Astrocyte (in vitro differentiated cells and primary cell): ENCODE measurements at regions not wholly inside any gene's neighbourhood (a gene's known extent, or its start where the extent isn't known, plus 50 kb on each side); places are given as distances from the start of the nearest gene placed in this dataset.

Source experiments
- DNase-seq: peaks from one replicate; pipeline ENCODE4 v3.0.0-alpha.2; 2010; ENCODE audit warnings: low read depth
- FAIRE-seq: peaks from 2 replicates; lab custom pipeline; 2011; peaks lifted over from hg19 to GRCh38; lab: Jason Lieb, UNC
- H2AFZ ChIP-seq: 2 replicates; pipeline ENCODE4 v1.6.0; 2012; ENCODE audit warnings: low read depth, low read length, inconsistent platforms
- H3K27ac ChIP-seq: 2 replicates; pipeline ENCODE4 v1.5.1; 2011; ENCODE audit warnings: low read depth, low read length, inconsistent platforms
- H3K27me3 ChIP-seq: 2 replicates; pipeline ENCODE4 v1.6.0; 2011; ENCODE audit warnings: low read length, inconsistent platforms; ENCODE audit not compliant: insufficient read depth
- H3K36me3 ChIP-seq: 2 replicates; pipeline ENCODE4 v1.5.1; 2011; ENCODE audit warnings: low read length, inconsistent platforms; ENCODE audit not compliant: insufficient read depth
- H3K4me1 ChIP-seq: 2 replicates; pipeline ENCODE4 v1.5.1; 2011; ENCODE audit warnings: low read length, inconsistent platforms; ENCODE audit not compliant: insufficient read depth
- H3K4me2 ChIP-seq: 2 replicates; pipeline ENCODE4 v1.6.0; 2012; ENCODE audit warnings: low read length, inconsistent platforms
- H3K4me3 ChIP-seq: 2 replicates; pipeline ENCODE4 v1.5.1; 2011; ENCODE audit warnings: low read depth, mild to moderate bottlenecking, low read length, inconsistent platforms; ENCODE audit not compliant: insufficient read depth
- H3K79me2 ChIP-seq: 2 replicates; pipeline ENCODE4 v1.6.0; 2012; ENCODE audit warnings: mild to moderate bottlenecking, low read length, inconsistent platforms; ENCODE audit not compliant: insufficient read depth
- H3K9ac ChIP-seq: 2 replicates; pipeline ENCODE4 v1.6.0; 2012; ENCODE audit warnings: mild to moderate bottlenecking, low read length, inconsistent platforms
- H3K9me3 ChIP-seq: 2 replicates; pipeline ENCODE4 v1.5.1; 2012; ENCODE audit warnings: low read depth, mild to moderate bottlenecking, low read length, inconsistent platforms; ENCODE audit not compliant: insufficient read depth
- H4K20me1 ChIP-seq: 2 replicates; pipeline ENCODE4 v1.6.0; 2012; ENCODE audit warnings: low read length, inconsistent platforms; ENCODE audit not compliant: insufficient read depth
- H3K27ac Mint-ChIP-seq: one replicate; pipeline ENCODE4 v1.8.0; 2021; ENCODE audit warnings: mild to moderate bottlenecking, mixed read lengths; ENCODE audit not compliant: unreplicated experiment
- H3K27me3 Mint-ChIP-seq: one replicate; pipeline ENCODE4 v1.8.0; 2021; ENCODE audit warnings: low read depth, mixed read lengths; ENCODE audit not compliant: unreplicated experiment
- H3K36me3 Mint-ChIP-seq: one replicate; pipeline ENCODE4 v1.8.0; 2021; ENCODE audit warnings: low read depth, mixed read lengths; ENCODE audit not compliant: unreplicated experiment
- H3K4me1 Mint-ChIP-seq: one replicate; pipeline ENCODE4 v1.8.0; 2021; ENCODE audit warnings: low read depth, mixed read lengths; ENCODE audit not compliant: unreplicated experiment
- H3K4me3 Mint-ChIP-seq: one replicate; pipeline ENCODE4 v1.8.0; 2021; ENCODE audit warnings: mild to moderate bottlenecking, moderate library complexity, mixed read lengths; ENCODE audit not compliant: unreplicated experiment
- H3K9me3 Mint-ChIP-seq: one replicate; pipeline ENCODE4 v1.8.0; 2021; ENCODE audit warnings: mild to moderate bottlenecking, mixed read lengths; ENCODE audit not compliant: unreplicated experiment
- CTCF ChIP-seq: IDR thresholded peaks from 2 replicates; pipeline ENCODE4 v1.5.1; 2011; ENCODE audit warnings: low read depth, mild to moderate bottlenecking, inconsistent platforms, low read length, moderate library complexity; ENCODE audit not compliant: insufficient read depth
- EZH2 ChIP-seq: IDR thresholded peaks from 2 replicates; pipeline ENCODE4 v1.6.1; 2012; ENCODE audit warnings: mild to moderate bottlenecking, low read length, inconsistent platforms; ENCODE audit not compliant: insufficient read depth

DNA sequence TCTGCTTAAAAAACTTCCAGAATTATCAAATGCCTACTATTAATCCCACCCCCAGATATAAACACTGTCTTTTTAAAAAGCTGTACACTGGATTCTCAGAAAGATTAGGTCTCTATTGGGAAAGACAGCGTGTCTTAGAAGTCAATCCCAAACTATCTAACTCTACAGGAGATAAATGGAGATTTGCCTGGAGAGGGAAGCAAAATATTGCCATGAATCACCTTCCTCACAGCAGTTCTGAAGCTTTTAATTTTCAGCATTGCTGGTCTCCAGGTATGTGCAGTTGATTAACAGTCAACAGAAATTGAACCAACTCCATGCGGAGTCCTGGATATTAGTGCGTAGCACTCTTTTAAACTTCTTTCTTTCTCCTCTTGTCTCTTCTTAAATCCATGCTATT, 122.2 kb downstream of the DSC3 start:
- no peaks in the 10 kb centered on the region for H4K20me1 ChIP-seq
- no peak overlapping the region for H3K27ac ChIP-seq
- Mint-ChIP-seq H3K4me1 (peaks cover 7% of the 10 kb centered on the region), H3K9me3 (no peaks in the 10 kb centered on the region), H3K36me3 (no peaks in the 10 kb centered on the region), H3K4me3 (no peak overlapping the region), H3K27me3 (no peaks in the 10 kb centered on the region), H3K27ac (peak overlapping the region; percentile 65)
- no peak for TF ChIP-seq CTCF
- TF ChIP-seq EZH2: no peak
- no peaks in the 10 kb centered on the region for H3K27me3 ChIP-seq
- DNase-seq: peak; percentile 10
- no peaks in the 10 kb centered on the region for H3K9me3 ChIP-seq
- H2AFZ ChIP-seq: peak overlapping the region; percentile 31
- H3K4me2 ChIP-seq: peak overlapping the region; percentile 4
- H3K36me3 ChIP-seq: no peaks in the 10 kb centered on the region
- H3K9ac ChIP-seq: no peak overlapping the region
- H3K79me2 ChIP-seq: no peaks in the 10 kb centered on the region
- H3K4me3 ChIP-seq: no peak overlapping the region
- no peaks in the 10 kb centered on the region for H3K4me1 ChIP-seq
- FAIRE-seq: no peak

- Histone ChIP-seq H2AFZ (no peak overlapping the region), H4K20me1 (no peaks in the 10 kb centered on the region), H3K4me1 (no peaks in the 10 kb centered on the region), H3K27ac (no peak overlapping the region), H3K27me3 (no peaks in the 10 kb centered on the region), H3K36me3 (no peaks in the 10 kb centered on the region), H3K4me3 (no peak overlapping the region), H3K79me2 (no peaks in the 10 kb centered on the region), H3K9ac (no peak overlapping the region), H3K4me2 (no peak overlapping the region), H3K9me3 (no peaks in the 10 kb centered on the region)
- FAIRE-seq (no peak), DNase-seq (no peak)
- no peaks in the 10 kb centered on the region for H3K9me3 Mint-ChIP-seq
- no peaks in the 10 kb centered on the region for H3K36me3 Mint-ChIP-seq
- H3K4me1 Mint-ChIP-seq: peaks cover 7% of the 10 kb centered on the region
- H3K27ac Mint-ChIP-seq: no peak overlapping the region
- H3K4me3 Mint-ChIP-seq: no peak overlapping the region
- no peak for TF ChIP-seq CTCF
- no peak for TF ChIP-seq EZH2
- no peaks in the 10 kb centered on the region for H3K27me3 Mint-ChIP-seq
Observed at GRCh38 chr18:30917651-30918050, 124.9 kb downstream of the DSC3 start.

DNA sequence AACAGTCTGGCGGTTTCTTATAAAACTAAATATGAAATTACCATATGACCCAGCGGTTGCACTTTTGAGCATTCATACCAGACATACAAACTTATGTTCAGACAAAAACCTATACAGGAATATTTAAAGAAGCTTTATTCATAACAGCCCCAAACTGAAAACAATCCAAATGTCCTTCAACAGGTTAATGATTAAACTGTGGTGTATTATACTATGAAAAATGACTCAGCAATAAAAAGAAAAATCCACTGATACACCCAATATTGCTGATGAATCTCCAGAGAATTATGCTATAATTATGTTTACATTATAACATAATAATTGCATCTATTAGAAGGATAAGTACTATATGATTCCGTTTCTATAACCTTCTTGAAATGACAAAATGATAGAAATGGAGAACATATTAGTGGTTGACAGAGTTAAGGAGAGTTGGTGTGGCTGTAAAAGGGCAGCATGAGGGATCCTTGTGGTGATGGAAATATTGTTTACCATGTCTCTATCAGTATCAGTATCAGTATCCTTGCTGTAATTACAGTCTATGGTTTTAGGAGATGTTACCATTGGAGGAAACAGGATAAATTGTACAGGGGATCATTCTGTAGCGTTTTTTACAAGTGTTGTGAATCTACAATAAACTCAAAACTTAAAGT, 127.1 kb downstream of the DSC3 start:
- no peak overlapping the region for H3K4me3 ChIP-seq
- H3K4me3 Mint-ChIP-seq: no peak overlapping the region
- no peaks in the 10 kb centered on the region for H3K36me3 ChIP-seq
- no peaks in the 10 kb centered on the region for H3K27me3 Mint-ChIP-seq
- H2AFZ ChIP-seq: no peak overlapping the region
- H3K9ac ChIP-seq: no peak overlapping the region
- TF ChIP-seq CTCF (no peak), EZH2 (no peak)
- H3K4me2 ChIP-seq: no peak overlapping the region
- DNase-seq: no peak
- no peak overlapping the region for H3K27ac Mint-ChIP-seq
- no peak overlapping the region for H3K27ac ChIP-seq
- H3K4me1 ChIP-seq: no peaks in the 10 kb centered on the region
- H3K9me3 Mint-ChIP-seq: peaks cover under 1% of the 10 kb centered on the region
- H3K79me2 ChIP-seq: no peaks in the 10 kb centered on the region
- no peaks in the 10 kb centered on the region for H3K9me3 ChIP-seq
- peaks cover 2% of the 10 kb centered on the region for H3K4me1 Mint-ChIP-seq
- no peak for FAIRE-seq
- H4K20me1 ChIP-seq: no peaks in the 10 kb centered on the region
- no peaks in the 10 kb centered on the region for H3K27me3 ChIP-seq
- H3K36me3 Mint-ChIP-seq: no peaks in the 10 kb centered on the region
